ENCODE measurements at regions not wholly inside any gene's neighbourhood (a gene's known extent, or its start where the extent isn't known, plus 50 kb on each side); places are given as distances from the start of the nearest gene placed in this dataset.

GRCh38 chr12:59963546-59963945, 367.7 kb downstream of the SLC16A7 start:
- no peak for TF ChIP-seq CTCF (IDR thresholded peaks at IDR 0.05)
- TF ChIP-seq ZFX (IDR thresholded peaks at IDR 0.05; ENCODE audit: borderline replicate concordance), result no peak

All from 22Rv1 (cell line).